Nephron progenitor cell (in vitro differentiated cells): ENCODE measurements at regions not wholly inside any gene's neighbourhood (a gene's known extent, or its start where the extent isn't known, plus 50 kb on each side); places are given as distances from the start of the nearest gene placed in this dataset.

Source experiments
- DNase-seq: peaks from one replicate; pipeline ENCODE4 v3.0.0; 2021
- H3K27ac Mint-ChIP-seq: 2 replicates; pipeline ENCODE4 v1.8.0; 2021; ENCODE audit warnings: mild to moderate bottlenecking, moderate library complexity, mixed read lengths
- H3K27me3 Mint-ChIP-seq: 2 replicates; pipeline ENCODE4 v1.8.0; 2021; ENCODE audit warnings: mild to moderate bottlenecking, low read depth, mixed read lengths; ENCODE audit not compliant: poor library complexity
- H3K36me3 Mint-ChIP-seq: 2 replicates; pipeline ENCODE4 v1.8.0; 2021; ENCODE audit warnings: low read depth, mixed read lengths
- H3K4me1 Mint-ChIP-seq: 2 replicates; pipeline ENCODE4 v1.8.0; 2021; ENCODE audit warnings: mixed read lengths
- H3K4me3 Mint-ChIP-seq: 2 replicates; pipeline ENCODE4 v1.8.0; 2021; ENCODE audit warnings: mild to moderate bottlenecking, moderate library complexity, mixed read lengths
- H3K9me3 Mint-ChIP-seq: 2 replicates; pipeline ENCODE4 v1.8.0; 2021; ENCODE audit warnings: mild to moderate bottlenecking, moderate library complexity, mixed read lengths
- CTCF ChIP-seq: fragments of 200-600 bp; sonication (generic); IDR thresholded peaks from 2 replicates; pipeline ENCODE4 v1.5.0; 2021; ENCODE audit warnings: antibody characterized with exemption

GRCh38 chr14:55929136-55929535 is 189.1 kb upstream of the PELI2 start:
- TF ChIP-seq CTCF: no peak
- no peak for DNase-seq
- peaks cover 3% of the 10 kb centered on the region for H3K27me3 Mint-ChIP-seq

GRCh38 chr14:55930016-55930784 is 188.0 kb upstream of the PELI2 start:
- H3K4me1 Mint-ChIP-seq: peaks cover 35% of the 10 kb centered on the region
- DNase-seq: no peak
- H3K9me3 Mint-ChIP-seq: peaks cover 9% of the 10 kb centered on the region
- H3K4me3 Mint-ChIP-seq: no peak overlapping the region
- no peak overlapping the region for H3K27ac Mint-ChIP-seq
- no peaks in the 10 kb centered on the region for H3K27me3 Mint-ChIP-seq
- no peaks in the 10 kb centered on the region for H3K36me3 Mint-ChIP-seq
- no peak for TF ChIP-seq CTCF

More at GRCh38 chr14:55929136-55929535, 189.1 kb upstream of the PELI2 start:
- Mint-ChIP-seq H3K36me3 (no peaks in the 10 kb centered on the region), H3K9me3 (peaks cover 6% of the 10 kb centered on the region), H3K27ac (no peak overlapping the region), H3K4me1 (peaks cover 35% of the 10 kb centered on the region), H3K4me3 (no peak overlapping the region)

- Mint-ChIP-seq H3K27me3 (peaks cover 4% of the 10 kb centered on the region), H3K4me1 (peaks cover 7% of the 10 kb centered on the region), H3K27ac (no peak overlapping the region), H3K36me3 (no peaks in the 10 kb centered on the region), H3K9me3 (peaks cover 9% of the 10 kb centered on the region), H3K4me3 (no peak overlapping the region)
- no peak for TF ChIP-seq CTCF
- DNase-seq: no peak
These were observed 181.5 kb upstream of the PELI2 start for GRCh38 chr14:55936691-55937090.

DNA sequence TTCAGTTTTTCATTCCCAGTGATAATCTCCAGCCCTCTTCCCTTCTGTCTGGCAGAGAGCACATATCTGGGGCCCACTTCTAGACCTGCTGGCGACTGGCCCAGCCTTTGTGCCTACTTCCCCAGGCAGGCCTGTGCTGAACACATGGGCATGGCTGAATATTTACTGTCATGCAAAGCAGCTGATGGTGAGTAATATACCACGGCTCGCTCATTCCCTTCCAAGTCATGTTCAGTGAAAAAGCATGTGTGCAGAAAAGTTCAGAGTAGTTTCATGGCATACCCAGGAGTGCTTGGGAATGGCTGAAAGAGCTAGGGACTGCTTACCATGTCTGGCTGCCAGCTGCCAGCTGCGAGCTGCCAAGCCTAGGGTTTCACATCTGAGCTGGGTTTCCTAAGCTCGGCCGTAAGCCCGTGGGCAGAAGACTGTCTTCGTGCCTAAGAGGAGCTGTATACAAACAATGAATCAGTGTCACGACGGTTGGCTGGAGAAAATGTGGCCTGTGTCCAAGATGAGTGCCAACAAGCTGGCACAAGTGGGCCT is 179.9 kb upstream of the PELI2 start:
- H3K27me3 Mint-ChIP-seq: peaks cover 4% of the 10 kb centered on the region
- no peaks in the 10 kb centered on the region for H3K4me1 Mint-ChIP-seq
- no peak for TF ChIP-seq CTCF
- no peak overlapping the region for H3K27ac Mint-ChIP-seq
- peaks cover 9% of the 10 kb centered on the region for H3K9me3 Mint-ChIP-seq
- DNase-seq: no peak
- no peaks in the 10 kb centered on the region for H3K36me3 Mint-ChIP-seq
- no peak overlapping the region for H3K4me3 Mint-ChIP-seq

DNA sequence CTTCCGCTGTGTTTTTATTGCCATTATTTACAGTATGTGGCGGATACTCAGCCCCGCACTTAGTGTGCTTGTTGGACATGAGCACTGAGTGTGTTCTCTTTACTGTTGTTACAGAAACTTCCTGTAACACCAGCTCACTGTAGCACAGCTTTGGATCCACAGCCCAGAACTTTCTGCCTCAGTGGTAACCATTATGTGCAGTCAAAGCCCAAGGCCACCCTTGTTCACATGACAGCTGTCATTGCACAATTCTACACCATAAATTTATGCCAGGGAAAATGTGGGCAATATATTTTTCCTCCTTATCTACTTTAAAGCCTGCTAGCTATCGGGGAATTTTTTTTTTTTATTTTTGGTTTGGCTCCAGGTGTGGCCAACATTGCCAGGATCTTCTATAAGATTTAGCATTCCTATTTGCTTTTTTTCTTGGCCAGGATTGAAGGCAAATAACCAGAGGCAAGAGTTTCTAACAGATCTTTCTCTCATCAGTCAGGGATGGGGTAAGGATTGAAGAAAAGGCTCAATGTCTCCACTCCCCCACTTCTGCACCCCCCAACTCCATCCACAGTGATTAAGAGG is 176.0 kb upstream of the PELI2 start:
- Mint-ChIP-seq H3K36me3 (no peaks in the 10 kb centered on the region), H3K4me3 (no peak overlapping the region), H3K9me3 (no peaks in the 10 kb centered on the region), H3K4me1 (no peaks in the 10 kb centered on the region), H3K27me3 (peaks cover 4% of the 10 kb centered on the region), H3K27ac (no peak overlapping the region)
- no peak for DNase-seq
- TF ChIP-seq CTCF: no peak
